ENCODE measurements at regions not wholly inside any gene's neighbourhood (a gene's known extent, or its start where the extent isn't known, plus 50 kb on each side); places are given as distances from the start of the nearest gene placed in this dataset.

DNA sequence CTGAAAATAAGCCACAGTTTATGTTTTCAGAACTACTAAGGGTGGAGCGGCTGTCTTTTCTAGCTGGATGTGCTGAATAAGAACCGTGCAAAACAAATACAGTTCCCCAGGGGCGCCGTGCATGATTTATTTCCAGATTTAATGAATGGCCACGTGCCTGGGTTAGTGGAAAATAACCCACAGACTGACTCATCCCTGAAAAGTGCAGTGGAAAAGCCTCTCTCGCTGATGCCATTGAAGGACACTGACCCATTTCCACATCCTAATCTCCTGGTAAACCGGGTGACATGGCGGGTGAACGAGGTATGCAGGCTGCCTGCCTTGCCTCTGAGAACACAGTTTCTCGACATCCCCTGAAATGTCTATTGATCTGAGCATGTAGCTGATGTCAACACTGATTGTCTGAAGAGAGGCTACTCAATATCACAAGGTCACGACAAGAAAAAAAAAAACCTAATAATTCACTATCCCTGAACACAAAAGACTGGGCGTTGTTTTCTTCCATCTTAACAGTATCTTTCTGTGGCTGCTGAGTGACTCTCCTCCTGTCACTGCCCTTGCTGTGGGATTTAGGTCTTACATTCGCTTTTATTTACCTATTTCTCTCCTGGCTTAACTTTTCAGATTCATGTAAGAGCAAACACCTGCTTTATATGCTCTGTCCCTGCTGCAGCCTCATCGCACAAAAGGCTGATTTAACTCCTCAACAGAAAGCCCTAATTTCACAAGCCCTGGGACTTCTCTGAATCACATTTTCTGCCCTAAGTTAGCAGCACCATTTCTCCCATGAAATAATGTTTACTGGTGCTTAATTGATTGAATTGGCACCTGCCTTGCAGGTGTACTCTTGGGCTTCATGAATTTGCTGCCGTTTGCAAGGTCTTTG, 76.9 kb upstream of the SCOC start:
- no peak for DNase-seq
- H3K36me3 Mint-ChIP-seq, result no peaks in the 10 kb centered on the region
- no peak overlapping the region for H3K27ac Mint-ChIP-seq
- no peaks in the 10 kb centered on the region for H3K9me3 Mint-ChIP-seq
- CTCF ChIA-PET, result no interaction called here
- peaks cover 7% of the 10 kb centered on the region for H3K27me3 Mint-ChIP-seq
- H3K4me3 Mint-ChIP-seq, result no peak overlapping the region
- H3K4me1 Mint-ChIP-seq, result no peaks in the 10 kb centered on the region

DNA sequence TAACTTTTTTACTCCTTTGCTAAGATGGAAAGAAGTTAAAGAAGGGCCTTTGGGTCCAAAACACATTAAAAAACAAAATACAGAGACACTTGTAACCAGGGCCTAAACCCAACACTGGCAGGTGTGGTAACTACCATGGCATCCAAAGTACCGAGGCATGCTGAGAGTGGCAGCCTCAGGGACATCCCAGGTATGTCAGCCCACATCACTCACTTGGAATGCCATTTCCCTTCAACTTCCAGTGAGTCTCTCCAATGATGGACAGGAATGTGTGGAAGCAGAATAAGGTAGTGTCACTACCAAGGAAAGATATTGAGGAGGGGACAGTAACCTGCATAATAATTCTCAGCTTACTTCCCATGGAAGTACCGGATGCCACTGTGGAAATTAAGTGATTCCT, 79.5 kb upstream of the SCOC start:
- DNase-seq, result no peak
- H3K9me3 Mint-ChIP-seq, result no peaks in the 10 kb centered on the region
- H3K27me3 Mint-ChIP-seq, result peaks cover 3% of the 10 kb centered on the region
- H3K27ac Mint-ChIP-seq, result no peak overlapping the region
- CTCF ChIA-PET, result no interaction called here
- no peaks in the 10 kb centered on the region for H3K36me3 Mint-ChIP-seq
- no peak overlapping the region for H3K4me3 Mint-ChIP-seq
- H3K4me1 Mint-ChIP-seq, result no peaks in the 10 kb centered on the region

DNA sequence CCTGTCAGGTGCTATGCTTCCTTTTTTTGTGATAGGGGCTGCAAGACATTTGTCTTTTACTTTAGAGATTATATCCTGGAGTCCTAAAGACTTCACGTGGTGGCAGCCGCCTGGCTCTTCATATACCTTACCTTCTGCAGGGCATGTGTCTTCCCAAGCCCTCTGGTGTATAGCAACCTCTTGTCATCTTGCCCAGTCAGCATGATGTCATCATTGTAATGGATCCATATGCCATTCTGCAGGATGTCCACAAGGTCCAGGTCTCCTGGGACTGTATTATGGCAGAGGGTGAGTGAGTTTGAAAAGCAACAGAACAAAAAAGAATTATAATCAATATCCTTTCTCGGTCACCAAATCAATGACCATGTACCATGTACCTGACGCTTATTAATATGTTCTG, 82.2 kb upstream of the SCOC start:
- no peaks in the 10 kb centered on the region for H3K27me3 Mint-ChIP-seq
- no peaks in the 10 kb centered on the region for H3K4me1 Mint-ChIP-seq
- no peaks in the 10 kb centered on the region for H3K36me3 Mint-ChIP-seq
- no peak overlapping the region for H3K27ac Mint-ChIP-seq
- CTCF ChIA-PET, result interaction anchor here (0.6 kb wide), 1 partner anchor 279 kb away, joined by 3 read pairs; no protein-coding TSS in a partner anchor
- H3K4me3 Mint-ChIP-seq, result no peak overlapping the region
- no peaks in the 10 kb centered on the region for H3K9me3 Mint-ChIP-seq
- no peak for DNase-seq

DNA sequence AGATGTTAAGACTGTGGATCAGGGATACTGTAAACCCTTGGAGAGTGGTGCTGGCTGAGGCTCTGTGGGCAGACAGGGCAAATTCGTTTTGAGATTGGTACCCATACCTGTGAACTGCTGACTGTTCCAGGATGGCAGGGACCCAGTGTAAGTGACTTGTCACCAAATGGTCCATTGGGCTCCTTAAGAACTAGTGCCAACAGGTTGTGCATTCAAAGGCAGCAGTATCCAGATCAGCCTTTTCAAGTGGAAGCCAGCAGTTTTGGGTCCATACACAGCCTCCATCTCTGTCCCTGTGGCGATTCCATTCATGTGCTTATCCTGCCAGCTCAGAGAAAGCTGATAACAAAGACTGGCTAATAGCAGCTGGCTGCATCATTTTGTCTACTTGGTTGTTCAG, 84.0 kb upstream of the SCOC start:
- Mint-ChIP-seq H3K4me1 (no peaks in the 10 kb centered on the region), H3K27me3 (peaks cover 1% of the 10 kb centered on the region), H3K36me3 (no peaks in the 10 kb centered on the region), H3K4me3 (no peak overlapping the region), H3K27ac (no peak overlapping the region), H3K9me3 (no peaks in the 10 kb centered on the region)
- CTCF ChIA-PET, result no interaction called here
- no peak for DNase-seq

GRCh38 chr4:140286456-140286855, 87.0 kb upstream of the SCOC start:
- peaks cover 3% of the 10 kb centered on the region for H3K27me3 Mint-ChIP-seq
- DNase-seq, result no peak
- H3K4me3 Mint-ChIP-seq, result no peak overlapping the region

GRCh38 chr4:140284456-140284855, 89.0 kb upstream of the SCOC start:
- CTCF ChIA-PET, result no interaction called here
- H3K4me1 Mint-ChIP-seq, result no peaks in the 10 kb centered on the region

More at GRCh38 chr4:140286456-140286855, 87.0 kb upstream of the SCOC start:
- Mint-ChIP-seq H3K36me3 (no peaks in the 10 kb centered on the region), H3K27ac (no peak overlapping the region), H3K9me3 (no peaks in the 10 kb centered on the region), H3K4me1 (no peaks in the 10 kb centered on the region)
- CTCF ChIA-PET, result no interaction called here

DNA sequence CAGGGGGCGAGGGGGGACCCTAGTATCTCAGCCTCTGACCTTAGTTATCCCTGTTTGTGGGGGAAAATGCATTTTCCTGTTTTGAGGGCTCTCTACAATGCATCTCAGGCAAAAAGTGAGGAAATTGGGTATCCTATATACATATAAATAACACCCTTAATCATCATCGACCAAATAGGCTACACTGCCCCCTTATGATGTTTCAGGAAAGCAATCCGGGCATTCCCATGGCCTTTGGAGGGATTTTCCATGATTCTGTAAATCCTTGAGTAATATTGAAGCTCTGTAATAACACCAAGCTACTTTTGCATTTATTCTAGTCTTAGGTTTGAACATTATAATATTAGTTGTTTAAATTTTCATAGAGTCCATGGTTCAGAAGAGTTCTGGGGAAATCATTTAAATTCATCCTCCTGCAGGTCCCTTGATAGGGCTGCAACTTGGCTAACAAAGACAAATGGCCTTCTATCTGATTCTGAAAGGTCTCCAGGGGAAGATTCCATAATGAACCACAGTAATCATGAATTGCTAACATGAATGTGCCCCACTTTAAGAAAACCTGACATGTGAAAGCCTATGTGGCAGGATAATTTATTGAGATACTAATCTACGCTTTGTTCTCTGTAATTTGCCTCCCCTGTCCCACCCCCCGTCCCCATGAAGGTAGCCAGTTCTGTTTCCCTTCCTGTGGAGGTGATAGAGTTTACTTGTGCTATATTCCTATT, 91.5 kb upstream of the SCOC start:
- H3K9me3 Mint-ChIP-seq, result no peaks in the 10 kb centered on the region
- no peak overlapping the region for H3K4me3 Mint-ChIP-seq
- CTCF ChIA-PET, result no interaction called here
- peaks cover 3% of the 10 kb centered on the region for H3K27me3 Mint-ChIP-seq
- DNase-seq, result no peak
- no peak overlapping the region for H3K27ac Mint-ChIP-seq
- H3K36me3 Mint-ChIP-seq, result no peaks in the 10 kb centered on the region
- no peaks in the 10 kb centered on the region for H3K4me1 Mint-ChIP-seq

More at GRCh38 chr4:140284456-140284855, 89.0 kb upstream of the SCOC start:
- no peak overlapping the region for H3K27ac Mint-ChIP-seq
- peaks cover 3% of the 10 kb centered on the region for H3K27me3 Mint-ChIP-seq
- H3K36me3 Mint-ChIP-seq, result no peaks in the 10 kb centered on the region
- no peak overlapping the region for H3K4me3 Mint-ChIP-seq
- DNase-seq, result no peak
- no peaks in the 10 kb centered on the region for H3K9me3 Mint-ChIP-seq

DNA sequence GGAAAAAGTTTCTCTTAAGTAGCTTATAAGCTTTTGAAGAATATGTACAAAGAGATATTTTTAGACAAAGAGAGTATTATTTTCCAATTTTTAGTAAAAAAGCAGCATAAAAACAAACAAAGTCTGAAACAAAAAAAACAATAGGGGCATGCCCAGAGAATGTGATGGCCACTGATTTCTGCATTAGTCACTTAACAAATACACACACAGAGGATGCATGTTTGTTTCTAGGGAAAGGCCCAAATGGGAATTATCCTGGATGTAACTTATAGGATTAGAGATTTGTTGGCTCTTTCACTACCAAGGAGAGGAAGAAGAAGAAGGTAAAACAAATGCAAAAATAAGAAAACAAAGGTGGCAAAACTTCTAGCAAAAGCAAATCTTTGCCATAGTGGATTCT, 95.9 kb upstream of the SCOC start:
- Mint-ChIP-seq H3K4me1 (no peaks in the 10 kb centered on the region), H3K9me3 (no peaks in the 10 kb centered on the region), H3K27me3 (no peaks in the 10 kb centered on the region), H3K36me3 (no peaks in the 10 kb centered on the region), H3K4me3 (no peak overlapping the region), H3K27ac (no peak overlapping the region)
- CTCF ChIA-PET, result no interaction called here
- no peak for DNase-seq

GRCh38 chr4:140271553-140271952, 101.9 kb upstream of the SCOC start:
- no peaks in the 10 kb centered on the region for H3K4me1 Mint-ChIP-seq
- no peaks in the 10 kb centered on the region for H3K36me3 Mint-ChIP-seq
- no peak overlapping the region for H3K27ac Mint-ChIP-seq
- H3K9me3 Mint-ChIP-seq, result no peaks in the 10 kb centered on the region
- CTCF ChIA-PET, result no interaction called here
- H3K4me3 Mint-ChIP-seq, result no peak overlapping the region
- H3K27me3 Mint-ChIP-seq, result peaks cover 22% of the 10 kb centered on the region
- DNase-seq, result no peak

DNA sequence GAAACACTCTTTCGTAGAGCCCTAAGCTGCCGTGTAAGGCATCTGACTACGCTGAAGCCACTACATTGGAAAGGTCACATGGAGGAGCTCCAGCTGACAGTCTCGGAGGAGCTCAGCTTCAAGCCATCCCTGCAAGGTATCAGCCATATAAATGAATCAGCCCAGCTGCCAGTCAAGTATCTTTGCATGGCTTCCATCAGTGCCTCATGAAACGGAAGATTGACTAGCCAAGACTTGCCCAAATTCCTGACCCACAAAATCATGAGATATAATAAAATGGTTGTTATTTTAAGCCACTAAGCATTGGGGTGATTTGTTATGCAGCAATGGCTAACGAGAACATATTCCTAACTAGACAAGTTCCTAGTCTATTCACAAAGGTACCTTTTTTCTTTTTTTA, 104.1 kb upstream of the SCOC start:
- no peak overlapping the region for H3K27ac Mint-ChIP-seq
- no peak overlapping the region for H3K4me3 Mint-ChIP-seq
- peaks cover 22% of the 10 kb centered on the region for H3K27me3 Mint-ChIP-seq
- no peaks in the 10 kb centered on the region for H3K36me3 Mint-ChIP-seq
- DNase-seq, result no peak
- H3K4me1 Mint-ChIP-seq, result no peaks in the 10 kb centered on the region
- no peaks in the 10 kb centered on the region for H3K9me3 Mint-ChIP-seq
- CTCF ChIA-PET, result interaction anchor here (2.1 kb wide), 1 partner anchor 15 kb away, joined by 6 read pairs; no protein-coding TSS in a partner anchor

DNA sequence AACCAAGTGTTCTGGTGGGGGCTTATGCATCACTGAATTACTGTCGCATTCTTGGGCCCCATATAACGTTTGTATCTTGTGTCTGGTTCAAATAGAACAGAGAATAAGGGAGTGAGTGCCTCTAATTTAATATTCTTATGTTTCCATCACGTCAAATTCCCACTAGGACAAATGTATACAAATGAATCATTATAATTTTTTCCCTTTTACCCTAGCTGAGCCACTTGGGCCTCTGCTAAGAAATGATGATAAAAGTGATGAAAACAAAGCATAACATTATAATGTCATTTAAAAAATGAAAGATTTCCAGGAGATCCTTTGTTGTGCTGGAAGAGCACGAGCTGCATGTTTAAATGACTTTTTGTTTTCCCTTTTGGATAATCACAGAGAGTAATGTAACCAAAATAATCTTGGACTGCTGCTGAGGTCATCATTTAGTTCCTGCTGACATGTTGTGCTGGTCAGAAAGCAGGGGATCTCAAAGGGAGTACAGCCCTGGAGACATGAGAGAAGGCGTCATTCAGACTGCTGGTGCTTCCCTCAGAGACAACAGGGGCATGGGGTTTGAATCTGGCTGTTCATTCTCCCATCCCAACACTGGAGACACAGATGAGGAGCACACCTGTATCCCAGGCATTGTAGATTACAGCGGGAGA, 105.1 kb upstream of the SCOC start:
- CTCF ChIA-PET, result interaction anchor here (2.1 kb wide), 1 partner anchor 14 kb away, joined by 6 read pairs; no protein-coding TSS in a partner anchor
- DNase-seq, result no peak
- no peaks in the 10 kb centered on the region for H3K4me1 Mint-ChIP-seq
- H3K27ac Mint-ChIP-seq, result no peak overlapping the region
- no peaks in the 10 kb centered on the region for H3K9me3 Mint-ChIP-seq
- no peaks in the 10 kb centered on the region for H3K36me3 Mint-ChIP-seq
- H3K4me3 Mint-ChIP-seq, result no peak overlapping the region
- H3K27me3 Mint-ChIP-seq, result peaks cover 23% of the 10 kb centered on the region

DNA sequence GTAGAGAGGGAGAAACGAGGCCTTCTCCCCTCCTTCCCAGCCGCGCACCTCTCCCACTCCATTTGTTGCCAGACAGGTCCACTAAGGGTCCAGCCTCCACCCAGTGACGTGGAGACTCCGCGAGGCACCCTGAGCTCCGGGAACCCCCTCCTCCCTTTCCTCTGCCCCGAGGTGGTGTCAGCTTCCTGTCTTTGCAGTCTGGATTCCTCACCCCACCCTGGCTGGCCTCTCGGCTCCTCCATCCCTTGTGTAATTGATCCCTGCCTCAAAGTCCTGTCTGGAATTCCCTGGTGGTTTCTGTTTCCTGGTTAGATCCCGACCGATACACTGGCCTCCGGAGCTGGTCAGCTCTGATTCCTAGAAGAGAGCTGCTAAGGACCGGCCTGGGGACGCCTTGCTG, 105.9 kb upstream of the SCOC start:
- Mint-ChIP-seq H3K4me1 (no peaks in the 10 kb centered on the region), H3K27ac (no peak overlapping the region), H3K9me3 (no peaks in the 10 kb centered on the region), H3K4me3 (no peak overlapping the region), H3K27me3 (peaks cover 26% of the 10 kb centered on the region), H3K36me3 (no peaks in the 10 kb centered on the region)
- DNase-seq, result no peak
- CTCF ChIA-PET, result interaction anchor here (1.6 kb wide), 1 partner anchor 15 kb away, joined by 4 read pairs; no protein-coding TSS in a partner anchor

DNA sequence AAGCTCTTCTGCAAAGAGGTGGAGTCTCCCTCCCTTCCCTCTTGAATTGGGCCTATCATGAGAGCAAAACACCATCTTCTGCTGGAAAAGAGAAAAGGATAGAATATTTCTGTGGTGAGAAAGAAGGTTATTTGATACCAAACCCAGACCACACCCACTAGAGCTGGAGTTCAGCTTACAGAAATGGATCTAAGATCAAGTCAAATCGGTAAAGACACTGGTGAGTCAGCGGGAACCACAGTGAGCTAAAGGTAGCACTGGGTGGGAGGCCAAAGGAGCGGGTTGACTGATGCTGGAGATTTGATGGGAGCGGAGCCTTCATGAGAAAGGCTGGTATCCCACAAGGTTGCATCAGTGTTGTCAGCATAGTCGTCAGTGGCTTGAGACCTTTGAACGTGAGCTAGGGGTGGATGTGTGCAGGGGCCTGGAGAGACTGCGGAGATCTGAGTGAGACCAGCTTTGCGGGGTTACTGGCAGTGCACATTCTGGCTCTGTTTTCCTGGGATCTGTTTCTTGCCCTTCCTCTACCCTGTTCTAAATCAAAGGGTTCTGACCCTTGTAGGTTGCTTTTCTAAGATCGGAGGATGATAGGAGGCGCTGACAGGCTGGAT, 106.4 kb upstream of the SCOC start:
- H3K36me3 Mint-ChIP-seq, result no peaks in the 10 kb centered on the region
- CTCF ChIA-PET, result interaction anchor here (1.0 to 1.6 kb wide), 2 partner anchors 12 to 14 kb away, joined by 3 to 4 read pairs; no protein-coding TSS in a partner anchor
- H3K4me1 Mint-ChIP-seq, result no peaks in the 10 kb centered on the region
- DNase-seq, result no peak
- peaks cover 26% of the 10 kb centered on the region for H3K27me3 Mint-ChIP-seq
- H3K9me3 Mint-ChIP-seq, result no peaks in the 10 kb centered on the region
- H3K4me3 Mint-ChIP-seq, result no peak overlapping the region
- H3K27ac Mint-ChIP-seq, result no peak overlapping the region

- Mint-ChIP-seq H3K4me1 (no peaks in the 10 kb centered on the region), H3K27me3 (peaks cover 12% of the 10 kb centered on the region), H3K9me3 (no peaks in the 10 kb centered on the region), H3K27ac (no peak overlapping the region), H3K36me3 (no peaks in the 10 kb centered on the region), H3K4me3 (no peak overlapping the region)
- CTCF ChIA-PET, result interaction anchor here (0.5 to 1.1 kb wide), 2 partner anchors 248 to 336 kb away, joined by 3 read pairs; no protein-coding TSS in a partner anchor
- DNase-seq, result no peak
These were observed 106.2 kb upstream of the MAML3 start for GRCh38 chr4:140260227-140260626.

Measured in activated naive CD4-positive, alpha-beta T cell treated with anti-CD3 and anti-CD28 coated beads, Interleukin-2, amount 10 ng/mL, durations not matched to agents 7 days and 5 days (primary cell).